Stimulated activated CD4-positive, alpha-beta T cell treated with anti-CD3 and anti-CD28 coated beads, Interleukin-4, amount 100 ng/mL, for 24 hours (primary cell): ENCODE measurements at regions not wholly inside any gene's neighbourhood (a gene's known extent, or its start where the extent isn't known, plus 50 kb on each side); places are given as distances from the start of the nearest gene placed in this dataset.

Source experiments
- DNase-seq: peaks from one replicate; pipeline ENCODE4 v3.0.0-alpha.2; 2020

DNA sequence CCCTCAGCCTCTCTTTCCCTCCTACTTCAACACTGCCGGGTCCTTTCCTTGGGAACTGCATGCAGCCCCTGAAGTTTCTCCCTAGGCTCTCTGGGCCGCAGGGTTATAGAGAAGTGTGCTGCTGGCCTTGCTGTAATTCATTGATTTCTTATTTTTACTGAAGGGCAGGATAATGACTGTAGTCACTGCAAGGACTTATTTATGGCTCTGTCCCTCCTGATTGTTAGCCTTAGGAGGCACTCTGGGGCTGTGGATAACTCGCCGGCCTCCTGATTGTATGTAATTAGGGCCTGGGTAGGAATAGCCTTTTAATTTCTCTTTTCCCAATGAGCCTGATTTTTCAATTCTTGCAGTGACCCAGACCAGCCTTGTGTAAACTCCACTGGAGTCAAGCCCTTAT is 138.3 kb upstream of the CDH13 start:
- no peak for DNase-seq

DNA sequence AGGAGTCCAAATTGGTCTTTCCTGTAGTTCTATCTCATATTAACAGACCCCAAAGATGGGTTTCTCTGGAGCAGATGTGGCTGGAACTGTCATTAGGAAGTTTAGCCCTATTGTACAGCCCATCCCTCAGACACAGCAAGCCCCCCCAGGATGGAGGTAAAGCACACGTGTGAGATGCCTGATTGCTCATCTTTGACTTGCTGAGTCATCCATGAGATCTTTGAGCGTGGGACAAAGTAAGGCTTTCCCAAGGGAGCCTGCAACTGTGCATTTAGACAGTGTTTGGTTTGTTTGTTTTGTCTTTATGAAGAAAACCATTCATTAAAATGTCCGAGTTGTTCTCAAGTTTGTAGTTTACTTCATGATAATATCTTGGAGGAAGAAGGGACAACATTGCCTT is 145.3 kb upstream of the CDH13 start:
- no peak for DNase-seq

DNA sequence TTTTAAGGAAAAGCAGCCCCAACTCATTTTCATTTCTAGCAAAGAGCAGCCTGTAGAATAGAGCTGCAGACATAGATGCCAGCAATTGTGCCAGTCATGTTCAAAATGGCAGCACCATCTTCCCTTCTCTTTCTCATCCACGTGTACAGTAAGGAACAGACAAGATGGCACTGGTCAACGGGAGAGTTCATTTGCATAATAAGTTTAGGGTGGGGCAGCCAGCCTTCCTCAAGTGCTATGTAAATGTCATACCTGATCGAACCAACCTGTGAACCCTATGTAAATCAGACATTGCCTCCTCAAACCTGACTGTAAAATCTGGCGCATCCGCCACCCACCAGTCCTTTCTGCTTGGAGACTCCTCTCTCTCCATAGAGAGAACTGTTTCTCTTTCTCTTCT is 150.0 kb upstream of the CDH13 start:
- DNase-seq: no peak

- no peak for DNase-seq
Measured at GRCh38 chr16:82470620-82471152, 156.1 kb upstream of the CDH13 start.

DNA sequence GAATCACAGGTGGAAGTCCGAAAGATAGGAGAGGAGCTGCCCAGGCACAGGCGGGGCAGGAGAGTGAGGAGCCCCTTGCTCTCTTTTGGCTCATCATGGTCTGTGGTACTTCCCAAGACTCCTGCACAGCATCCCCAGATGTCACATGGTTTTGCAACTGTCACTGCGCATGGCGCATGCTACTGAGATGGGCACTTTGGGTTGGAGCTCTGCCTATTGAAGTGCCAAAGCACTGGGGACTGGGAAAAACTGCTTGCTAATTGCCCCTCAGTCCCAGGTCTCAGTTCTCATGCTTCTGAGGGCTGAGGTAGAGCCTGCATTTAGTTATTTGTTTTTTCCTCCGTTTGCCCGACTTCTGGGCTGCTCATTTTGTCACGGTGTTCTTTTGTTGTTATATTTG is 156.8 kb upstream of the CDH13 start:
- no peak for DNase-seq

GRCh38 chr16:82464187-82464586 is 162.6 kb upstream of the CDH13 start:
- DNase-seq: no peak

DNA sequence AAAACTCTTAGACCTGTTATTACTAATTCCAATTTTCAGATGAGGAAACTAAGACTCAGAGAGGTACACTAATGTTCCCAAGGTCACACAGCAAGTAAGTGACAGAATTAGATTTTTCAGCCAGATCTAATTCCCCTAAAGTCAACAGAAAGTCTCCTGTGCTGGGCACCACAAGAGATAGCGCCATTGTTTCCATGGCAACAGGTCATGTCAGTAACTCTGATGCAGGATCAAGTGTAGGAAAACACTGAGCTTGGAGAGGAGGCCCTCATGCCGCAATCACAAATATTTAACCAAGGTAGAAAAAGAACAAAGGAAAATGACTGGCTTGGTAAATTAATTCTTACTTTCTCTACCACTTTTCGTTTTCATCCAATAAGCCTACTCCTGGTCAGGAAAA is 166.0 kb upstream of the CDH13 start:
- no peak for DNase-seq

- DNase-seq: no peak
Measured at GRCh38 chr16:82459580-82460256, 167.1 kb upstream of the CDH13 start.

DNA sequence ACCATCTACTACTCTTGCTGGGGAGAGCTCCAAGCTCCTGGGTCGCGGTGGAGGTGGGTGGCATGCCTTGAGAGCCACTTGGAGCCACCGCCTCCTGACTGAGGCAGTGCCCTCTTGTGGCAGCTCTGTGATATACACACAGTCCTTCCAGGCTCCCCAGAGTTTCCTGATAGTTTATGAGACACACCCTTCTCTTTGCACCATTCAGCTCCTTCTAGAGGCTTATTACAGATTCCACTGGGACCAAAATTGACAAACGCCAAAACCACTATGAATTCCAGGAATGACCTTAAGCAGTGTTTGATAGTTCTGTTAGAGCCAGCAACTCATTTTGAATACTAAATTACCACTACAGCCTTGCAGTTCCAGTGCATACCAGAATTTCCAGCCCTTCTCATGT is 170.1 kb upstream of the CDH13 start:
- DNase-seq: peak; percentile 20

GRCh38 chr16:82454566-82454965 is 172.2 kb upstream of the CDH13 start:
- DNase-seq: no peak

GRCh38 chr16:82454152-82454551 is 172.6 kb upstream of the CDH13 start:
- no peak for DNase-seq

GRCh38 chr16:82452004-82452756 is 174.6 kb upstream of the CDH13 start:
- no peak for DNase-seq

DNA sequence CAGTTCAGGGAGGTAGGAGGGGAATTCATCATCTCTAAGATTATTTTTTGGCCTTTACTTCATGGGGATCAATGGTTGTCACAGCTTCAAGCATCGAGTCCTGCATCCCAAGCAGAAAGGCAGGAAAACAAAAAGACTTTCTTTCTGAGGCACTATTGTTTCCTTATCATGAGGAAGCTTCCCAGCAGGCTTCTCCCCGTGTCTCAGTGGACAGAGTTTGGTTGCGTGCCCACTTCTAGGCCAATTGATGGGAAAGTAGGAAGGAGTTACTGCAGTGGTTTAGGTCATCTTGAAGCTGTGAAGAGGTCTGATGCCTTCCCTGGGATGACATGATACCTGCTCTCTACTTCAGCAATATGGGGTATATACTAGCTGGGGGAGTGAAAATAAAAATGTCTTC is 175.3 kb upstream of the CDH13 start:
- no peak for DNase-seq

DNA sequence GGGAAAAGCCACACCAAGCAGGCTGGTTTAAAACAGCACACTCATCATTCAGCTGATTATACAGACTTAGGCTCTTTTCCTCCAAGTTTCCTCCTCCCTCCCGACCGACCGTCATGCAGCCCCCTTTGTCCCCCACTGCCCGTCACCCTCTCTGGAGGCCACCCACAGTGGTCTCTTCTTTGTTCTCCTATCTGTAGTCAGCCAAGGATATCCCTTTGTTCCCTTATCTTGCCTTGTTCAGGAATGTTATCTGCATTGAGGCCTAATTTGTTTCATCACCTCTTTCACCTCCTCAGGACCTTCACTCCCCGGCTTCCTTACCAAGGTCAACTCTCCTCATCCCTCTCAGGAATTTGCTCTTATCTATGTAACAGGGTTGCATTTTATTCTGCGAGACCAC is 186.4 kb upstream of the CDH13 start:
- DNase-seq: no peak

- no peak for DNase-seq
Measured at GRCh38 chr16:82439678-82440293, 187.0 kb upstream of the CDH13 start.

DNA sequence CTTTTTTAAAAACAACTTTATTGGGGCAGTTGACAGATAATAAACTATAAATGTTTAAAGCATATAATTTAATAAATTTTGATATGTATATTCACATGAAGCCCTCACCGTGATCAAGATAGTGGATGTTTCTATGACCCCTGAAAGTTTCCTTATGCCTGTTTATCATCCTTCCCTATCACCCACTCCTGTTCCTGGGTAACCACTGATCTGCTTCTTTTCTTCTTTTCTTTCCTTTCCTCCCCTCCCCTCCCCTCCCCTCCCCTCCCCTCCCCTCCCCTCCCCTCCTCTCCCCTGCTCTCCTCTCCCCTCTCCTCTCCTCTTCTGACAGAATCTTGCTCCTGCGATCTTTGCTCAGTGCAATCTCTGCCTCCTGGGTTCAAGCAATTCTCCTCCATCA is 193.7 kb upstream of the CDH13 start:
- DNase-seq: no peak

- DNase-seq: no peak
Measured at GRCh38 chr16:82432261-82432660, 194.5 kb upstream of the CDH13 start.

DNA sequence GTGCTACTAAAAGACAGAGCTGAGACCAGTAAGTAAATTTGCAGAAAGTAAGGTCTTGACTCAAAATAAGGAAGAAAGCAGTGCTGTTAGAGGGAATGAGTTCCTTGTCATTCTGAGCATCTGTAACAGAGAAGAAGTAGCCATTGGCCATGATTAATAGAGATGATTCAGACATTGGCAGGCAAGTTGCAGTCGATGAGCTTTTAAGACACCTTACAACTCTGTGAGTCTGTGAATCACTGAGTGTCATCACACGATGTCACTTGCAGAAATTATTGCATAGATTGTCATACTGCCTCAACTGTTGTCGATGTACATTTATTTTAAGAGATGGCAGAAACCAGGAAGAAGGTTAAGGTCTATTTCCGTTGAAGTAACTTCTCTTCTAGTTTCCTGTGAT is 201.1 kb upstream of the CDH13 start:
- DNase-seq: no peak

DNA sequence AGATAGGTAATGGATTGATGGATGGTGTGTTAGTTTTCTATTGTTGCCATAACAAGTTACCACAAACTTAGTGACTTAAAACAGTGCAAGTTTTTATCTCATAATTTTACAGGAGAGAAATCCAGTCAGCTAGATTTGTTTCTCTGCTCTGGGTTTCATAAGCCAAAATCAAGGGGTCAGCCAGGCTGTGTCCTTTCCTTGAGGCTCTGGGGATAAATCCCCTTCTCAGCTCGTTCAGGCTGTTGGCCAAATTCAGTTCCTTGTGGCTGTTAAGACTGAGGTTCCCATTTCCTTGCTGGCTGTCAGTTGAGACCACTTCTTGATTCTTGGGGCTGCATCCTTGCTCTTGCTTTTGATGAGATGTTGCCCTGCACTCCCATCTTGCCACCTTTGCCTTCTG is 204.9 kb upstream of the CDH13 start:
- no peak for DNase-seq

DNA sequence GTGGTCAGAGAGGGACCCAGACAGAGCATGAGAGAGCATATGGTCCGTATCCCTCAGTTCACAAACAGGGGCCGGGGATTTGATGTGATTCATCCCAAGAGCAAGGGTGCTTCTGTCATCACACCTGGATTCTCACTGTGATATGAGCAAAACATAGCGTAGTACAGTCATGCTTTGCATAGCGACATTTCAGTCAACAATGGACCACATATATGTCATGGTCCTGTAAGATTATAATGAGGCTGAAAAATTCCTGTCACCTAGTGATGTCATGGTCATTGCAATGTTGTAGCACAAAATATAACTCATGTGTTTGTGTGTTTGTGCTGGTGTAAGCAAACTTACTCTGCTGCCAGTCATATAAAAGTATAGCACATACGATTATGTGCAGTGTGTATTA is 207.4 kb upstream of the CDH13 start:
- no peak for DNase-seq

DNA sequence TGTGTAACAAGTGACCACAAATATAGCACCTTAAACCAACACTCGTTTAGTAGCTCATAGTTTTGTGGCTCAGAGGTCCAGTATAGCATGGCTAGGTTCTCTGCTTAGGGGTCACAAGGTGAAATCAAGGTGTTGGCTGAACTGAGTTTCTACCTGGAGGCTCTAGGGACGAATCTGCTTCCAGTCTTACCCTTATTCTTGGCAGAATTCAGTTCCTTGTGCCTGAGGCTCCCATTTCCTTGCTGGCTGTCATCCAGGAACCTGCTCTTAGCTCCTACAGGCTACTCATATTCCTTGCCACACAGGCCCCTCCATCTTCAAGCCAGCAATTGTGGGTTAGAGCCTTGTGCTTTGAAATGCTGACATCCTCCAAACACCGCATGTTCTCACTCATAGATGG is 212.3 kb upstream of the CDH13 start:
- no peak for DNase-seq

GRCh38 chr16:82412770-82413169 is 214.0 kb upstream of the CDH13 start:
- no peak for DNase-seq

DNA sequence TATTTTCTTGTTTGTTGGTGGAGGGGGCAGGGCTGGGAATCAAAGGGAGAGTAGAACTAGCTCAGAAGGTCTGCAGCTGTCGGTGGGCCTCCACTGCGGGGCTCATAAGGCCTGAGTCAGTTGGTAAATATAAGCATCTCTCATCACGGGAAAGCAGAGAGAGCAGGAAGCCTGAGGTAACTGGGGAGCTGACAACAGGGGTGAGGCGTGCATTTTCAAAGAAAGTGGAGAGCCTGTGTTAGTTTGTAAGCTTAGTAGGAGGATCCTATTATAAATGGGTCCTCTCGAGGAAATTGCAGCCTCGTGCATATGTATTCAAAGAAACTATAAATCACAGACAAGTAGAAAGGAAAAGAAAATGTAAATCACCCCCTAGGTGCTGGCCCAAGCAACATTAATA is 221.0 kb upstream of the CDH13 start:
- no peak for DNase-seq
